A673 (cell line): ENCODE measurements at regions not wholly inside any gene's neighbourhood (a gene's known extent, or its start where the extent isn't known, plus 50 kb on each side); places are given as distances from the start of the nearest gene placed in this dataset.

Source experiments
- CTCF ChIP-seq: fragments of 300-800, 200-600 bp; sonication (generic); conservative IDR thresholded peaks from 2 replicates; pipeline ENCODE4 v1.5.1; 2017; ENCODE audit warnings: low read depth, mild to moderate bottlenecking, antibody characterized with exemption, low read length, moderate library complexity, mixed read lengths
- EZH2 ChIP-seq: fragments of 200-600 bp; sonication (generic); IDR thresholded peaks from 2 replicates; pipeline ENCODE4 v1.6.1; 2017; ENCODE audit warnings: borderline replicate concordance, low read depth, mild to moderate bottlenecking, mixed read lengths, antibody characterized with exemption, low read length; ENCODE audit not compliant: poor library complexity, severe bottlenecking

GRCh38 chr14:97712471-97712870 lies 915.3 kb downstream of the VRK1 start:
- TF ChIP-seq CTCF = no peak
- TF ChIP-seq EZH2 = no peak
